Cardiac muscle cell (in vitro differentiated cells and primary cell): ENCODE measurements at regions not wholly inside any gene's neighbourhood (a gene's known extent, or its start where the extent isn't known, plus 50 kb on each side); places are given as distances from the start of the nearest gene placed in this dataset.
"Not testable (repeated sequence)": the region's sequence is repeated elsewhere in the genome, so short reads cannot be mapped to it uniquely, and the experiment has no call there.

Experiments
- DNase-seq, 2 donors: peaks; one replicate each; pipeline versions ENCODE4 v3.0.0 to v3.0.0-alpha.2; 2010 to 2017; ENCODE audit warnings: low read depth in 1 of 2, low spot score in 1 of 2
- H3K27ac ChIP-seq: fragments of 200-600 bp; sonication (generic); 2 replicates; pipeline ENCODE4 v1.5.1; 2016
- H3K27me3 ChIP-seq: fragments of 200-600 bp; sonication (generic); 2 replicates; pipeline ENCODE4 v1.6.0; 2016; ENCODE audit warnings: control low read depth
- H3K36me3 ChIP-seq: fragments of 200-600 bp; sonication (generic); 2 replicates; pipeline ENCODE4 v1.5.1; 2016; ENCODE audit warnings: control low read depth
- H3K4me1 ChIP-seq: fragments of 200-600 bp; sonication (generic); 2 replicates; pipeline ENCODE4 v1.8.1; 2017; ENCODE audit warnings: low read depth, mild to moderate bottlenecking, mixed run types
- H3K4me3 ChIP-seq: fragments of 200-600 bp; sonication (generic); 2 replicates; pipeline ENCODE4 v1.5.1; 2016; ENCODE audit warnings: mild to moderate bottlenecking
- H3K9me3 ChIP-seq: fragments of 200-600 bp; sonication (generic); 2 replicates; pipeline ENCODE4 v1.5.1; 2017; ENCODE audit warnings: low read depth, mild to moderate bottlenecking, control low read depth
- CTCF ChIP-seq: IDR thresholded peaks from 2 replicates; pipeline ENCODE4 v1.5.1; 2012; ENCODE audit warnings: low read depth, mild to moderate bottlenecking, low read length

GRCh38 chr22:22822106-22822505 lies 65.5 kb upstream of the IGLL5 start:
- Histone ChIP-seq H3K27me3 (no peaks in the 10 kb centered on the region), H3K9me3 (no peaks in the 10 kb centered on the region), H3K36me3 (no peaks in the 10 kb centered on the region), H3K4me3 (no peak overlapping the region), H3K27ac (no peak overlapping the region), H3K4me1 (no peaks in the 10 kb centered on the region)
- no peak for DNase-seq
- no peak for TF ChIP-seq CTCF

- H3K4me3 ChIP-seq, H3K27me3 ChIP-seq, H3K4me1 ChIP-seq, H3K9me3 ChIP-seq, DNase-seq, H3K27ac ChIP-seq, H3K36me3 ChIP-seq: not testable (repeated sequence)
Observed at GRCh38 chr22:22822553-22822952, 65.1 kb upstream of the IGLL5 start.

GRCh38 chr22:22823131-22823810 lies 64.3 kb upstream of the IGLL5 start:
- Histone ChIP-seq H3K27me3 (no peaks in the 10 kb centered on the region), H3K9me3 (no peaks in the 10 kb centered on the region)

GRCh38 chr22:22824340-22825212 lies 63.0 kb upstream of the IGLL5 start:
- no peak overlapping the region for H3K27ac ChIP-seq
- DNase-seq = no peak
- no peaks in the 10 kb centered on the region for H3K36me3 ChIP-seq
- no peak for TF ChIP-seq CTCF
- H3K4me1 ChIP-seq = no peaks in the 10 kb centered on the region
- no peaks in the 10 kb centered on the region for H3K9me3 ChIP-seq
- no peaks in the 10 kb centered on the region for H3K27me3 ChIP-seq
- H3K4me3 ChIP-seq = no peak overlapping the region

More at GRCh38 chr22:22823131-22823810, 64.3 kb upstream of the IGLL5 start:
- Histone ChIP-seq H3K36me3 (no peaks in the 10 kb centered on the region), H3K4me3 (no peak overlapping the region), H3K27ac (no peak overlapping the region), H3K4me1 (no peaks in the 10 kb centered on the region)
- TF ChIP-seq CTCF = no peak
- DNase-seq = no peak

- Histone ChIP-seq H3K36me3 (no peaks in the 10 kb centered on the region), H3K27ac (no peak overlapping the region), H3K4me3 (no peak overlapping the region), H3K27me3 (no peaks in the 10 kb centered on the region), H3K9me3 (no peaks in the 10 kb centered on the region), H3K4me1 (no peaks in the 10 kb centered on the region)
- no peak for TF ChIP-seq CTCF
- no peak for DNase-seq
Observed at GRCh38 chr22:22825213-22825593, 62.4 kb upstream of the IGLL5 start.
